ENCODE measurements at regions not wholly inside any gene's neighbourhood (a gene's known extent, or its start where the extent isn't known, plus 50 kb on each side); places are given as distances from the start of the nearest gene placed in this dataset.
"Not testable (repeated sequence)": the region's sequence is repeated elsewhere in the genome, so short reads cannot be mapped to it uniquely, and the experiment has no call there.

- Histone ChIP-seq H3K36me3 (no peaks in the 10 kb centered on the region), H3K4me3 (no peak overlapping the region), H3K27me3 (no peaks in the 10 kb centered on the region), H3K4me1 (no peaks in the 10 kb centered on the region), H3K27ac (no peak overlapping the region), H3K9me3 (no peaks in the 10 kb centered on the region)
- 94 to 96% methylated on average over 4 to 6 of the region's 6 CpGs for WGBS, 2 donors (ENCODE audit: low coverage in 1 of 2)
- no peak for ATAC-seq
- TF ChIP-seq EP300 (IDR thresholded peaks at IDR 0.05) (no peak), CTCF (IDR thresholded peaks at IDR 0.05) (no peak), POLR2A (IDR thresholded peaks at IDR 0.05) (no peak), POLR2AphosphoS5 (IDR thresholded peaks at IDR 0.05) (no peak)
Measured at GRCh38 chr3:164741869-164742268, 336.4 kb downstream of the SI start.

- TF ChIP-seq EP300 (IDR thresholded peaks at IDR 0.05), result no peak
- TF ChIP-seq POLR2A (IDR thresholded peaks at IDR 0.05), result no peak
- TF ChIP-seq POLR2AphosphoS5 (IDR thresholded peaks at IDR 0.05), result no peak
- no peak for TF ChIP-seq CTCF (IDR thresholded peaks at IDR 0.05)
- ATAC-seq, result no peak
- Histone ChIP-seq H3K36me3 (no peaks in the 10 kb centered on the region), H3K27ac (no peak overlapping the region), H3K9me3 (no peaks in the 10 kb centered on the region), H3K27me3 (no peaks in the 10 kb centered on the region), H3K4me1 (no peaks in the 10 kb centered on the region), H3K4me3 (no peak overlapping the region)
- 71 to 83% methylated on average over 1 of the region's 1 CpG for WGBS, 2 donors (ENCODE audit: low coverage in 1 of 2)
Measured at GRCh38 chr3:164737174-164737573, 341.1 kb downstream of the SI start.

- Histone ChIP-seq H3K9me3 (no peaks in the 10 kb centered on the region), H3K4me1 (no peaks in the 10 kb centered on the region), H3K27me3 (no peaks in the 10 kb centered on the region), H3K4me3 (no peak overlapping the region), H3K27ac (no peak overlapping the region), H3K36me3 (no peaks in the 10 kb centered on the region)
- ATAC-seq, result no peak
- 83 to 100% methylated on average over 1 of the region's 1 CpG for WGBS, 2 donors (ENCODE audit: low coverage in 1 of 2)
- TF ChIP-seq POLR2A (IDR thresholded peaks at IDR 0.05), result no peak
- TF ChIP-seq EP300 (IDR thresholded peaks at IDR 0.05), result no peak
- TF ChIP-seq CTCF (IDR thresholded peaks at IDR 0.05), result no peak
- no peak for TF ChIP-seq POLR2AphosphoS5 (IDR thresholded peaks at IDR 0.05)
Measured at GRCh38 chr3:164732166-164732565, 346.1 kb downstream of the SI start.

GRCh38 chr3:164730815-164731360 lies 347.4 kb downstream of the SI start:
- no peak for ATAC-seq
- Histone ChIP-seq H3K4me1 (no peaks in the 10 kb centered on the region), H3K27ac (no peak overlapping the region), H3K4me3 (no peak overlapping the region), H3K9me3 (no peaks in the 10 kb centered on the region), H3K36me3 (no peaks in the 10 kb centered on the region), H3K27me3 (no peaks in the 10 kb centered on the region)
- 40 to 43% methylated on average over 6 of the region's 6 CpGs for WGBS, 2 donors (ENCODE audit: low coverage in 1 of 2)
- TF ChIP-seq POLR2AphosphoS5 (IDR thresholded peaks at IDR 0.05), result no peak
- TF ChIP-seq CTCF (IDR thresholded peaks at IDR 0.05), result no peak
- TF ChIP-seq EP300 (IDR thresholded peaks at IDR 0.05), result no peak
- TF ChIP-seq POLR2A (IDR thresholded peaks at IDR 0.05), result no peak

GRCh38 chr3:164723396-164723795 lies 354.9 kb downstream of the SI start:
- Histone ChIP-seq H3K4me3 (no peak overlapping the region), H3K27ac (no peak overlapping the region), H3K36me3 (no peaks in the 10 kb centered on the region), H3K4me1 (no peaks in the 10 kb centered on the region), H3K27me3 (no peaks in the 10 kb centered on the region), H3K9me3 (no peaks in the 10 kb centered on the region)
- ATAC-seq, result no peak
- TF ChIP-seq POLR2A (IDR thresholded peaks at IDR 0.05), result no peak
- no peak for TF ChIP-seq CTCF (IDR thresholded peaks at IDR 0.05)
- no peak for TF ChIP-seq POLR2AphosphoS5 (IDR thresholded peaks at IDR 0.05)
- TF ChIP-seq EP300 (IDR thresholded peaks at IDR 0.05), result no peak
- WGBS, 2 donors (ENCODE audit: low coverage in 1 of 2), result 79 to 83% methylated on average over 3 of the region's 4 CpGs

GRCh38 chr3:164702808-164703207 lies 375.5 kb downstream of the SI start:
- not testable (repeated sequence) for H3K27me3 ChIP-seq, H3K27ac ChIP-seq, H3K4me1 ChIP-seq, H3K9me3 ChIP-seq, H3K36me3 ChIP-seq, H3K4me3 ChIP-seq, ATAC-seq
- WGBS, 2 donors (ENCODE audit: low coverage in 1 of 2), result 100% methylated on average over 1 of the region's 13 CpGs; no CpG with 5 or more reads in 1 of the 2 donors

Data from gastroesophageal sphincter (tissue), 4 donors.